GDM1 (cell line): ENCODE measurements at regions not wholly inside any gene's neighbourhood (a gene's known extent, or its start where the extent isn't known, plus 50 kb on each side); places are given as distances from the start of the nearest gene placed in this dataset.
"Not testable (repeated sequence)": the region's sequence is repeated elsewhere in the genome, so short reads cannot be mapped to it uniquely, and the experiment has no call there.

ENCODE experiments used
- DNase-seq: peaks from one replicate; lab custom pipeline; 2025; lab: John Stamatoyannopoulos, UW

DNA sequence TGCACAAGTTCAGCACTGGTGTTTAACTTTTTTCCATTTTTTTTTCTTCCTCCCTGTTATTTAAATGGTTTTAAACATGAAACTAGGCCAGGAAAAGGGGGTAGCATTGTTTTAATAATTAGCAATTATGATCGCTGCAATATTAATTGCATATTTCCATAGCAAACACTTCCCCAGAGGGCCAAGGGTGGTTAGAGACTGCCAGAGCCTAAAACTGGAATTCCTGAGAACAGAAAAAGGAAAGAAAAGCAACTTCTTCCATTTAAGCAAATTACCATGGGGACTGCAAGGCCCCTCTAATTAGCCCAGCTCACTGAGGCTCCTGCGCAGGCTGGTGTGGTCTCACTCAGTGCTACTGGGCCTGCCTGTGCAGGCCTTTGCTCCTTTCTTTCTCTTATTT, 201.5 kb downstream of the SMAD2 start:
- DNase-seq: no peak

DNA sequence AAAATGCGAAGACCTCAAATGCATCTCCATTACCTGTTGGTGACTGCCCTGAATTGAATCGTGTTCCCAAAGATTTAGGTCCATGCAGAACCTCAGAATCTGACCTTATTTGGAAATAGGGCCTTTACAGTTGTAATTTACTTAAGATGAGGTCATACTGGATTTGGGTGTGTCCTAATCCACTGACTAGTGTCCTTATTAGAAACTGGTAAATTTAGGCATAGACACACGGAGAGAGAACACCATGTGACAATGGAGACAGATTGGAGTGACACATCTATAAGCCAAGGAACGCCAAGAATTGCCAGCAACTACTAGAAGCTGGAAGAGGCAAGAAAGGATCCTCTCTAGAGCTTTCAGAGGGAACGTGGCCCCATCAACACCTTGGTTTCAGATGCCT, 203.1 kb downstream of the SMAD2 start:
- DNase-seq: no peak

GRCh38 chr18:47726550-47726949, 203.9 kb downstream of the SMAD2 start:
- DNase-seq: no peak

GRCh38 chr18:47725656-47726055, 204.8 kb downstream of the SMAD2 start:
- DNase-seq: no peak

DNA sequence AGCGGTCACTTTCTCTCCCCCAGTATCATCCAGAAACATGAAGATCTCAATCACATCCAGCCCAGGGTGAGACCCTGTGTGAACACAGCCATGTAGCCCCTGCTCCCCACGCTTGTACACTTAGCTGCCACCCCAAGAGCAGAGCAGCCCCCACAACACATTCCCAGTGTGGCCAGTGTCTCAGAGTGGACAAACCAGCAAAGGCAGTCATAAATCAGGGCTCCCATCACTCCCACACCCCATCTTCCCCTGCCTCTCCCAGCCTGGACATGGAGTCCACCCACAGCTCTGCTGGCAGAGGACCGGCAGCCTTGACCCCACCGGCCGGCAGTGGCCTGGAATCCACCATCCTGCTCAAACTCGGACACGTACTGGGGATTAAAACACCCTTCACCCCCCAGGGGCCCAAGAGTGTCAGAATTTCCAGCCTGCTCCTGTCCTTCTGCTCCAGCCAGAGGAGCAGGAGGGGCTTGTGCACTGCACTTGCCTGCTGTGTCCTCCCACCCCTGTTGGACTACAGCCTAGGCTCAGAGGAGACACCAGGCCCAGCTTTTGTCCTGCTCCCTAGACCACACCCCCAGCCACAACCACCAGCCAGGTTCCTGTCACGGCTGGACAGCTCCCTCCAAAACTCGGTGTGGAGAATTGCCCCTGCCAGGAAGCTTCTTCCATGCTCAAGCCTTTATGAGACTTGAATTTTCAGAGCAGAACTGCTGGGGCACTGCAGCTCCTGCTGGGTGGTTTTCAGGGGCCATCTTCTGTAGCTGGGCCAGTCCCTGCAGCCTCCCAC, 206.1 kb downstream of the SMAD2 start:
- no peak for DNase-seq

DNA sequence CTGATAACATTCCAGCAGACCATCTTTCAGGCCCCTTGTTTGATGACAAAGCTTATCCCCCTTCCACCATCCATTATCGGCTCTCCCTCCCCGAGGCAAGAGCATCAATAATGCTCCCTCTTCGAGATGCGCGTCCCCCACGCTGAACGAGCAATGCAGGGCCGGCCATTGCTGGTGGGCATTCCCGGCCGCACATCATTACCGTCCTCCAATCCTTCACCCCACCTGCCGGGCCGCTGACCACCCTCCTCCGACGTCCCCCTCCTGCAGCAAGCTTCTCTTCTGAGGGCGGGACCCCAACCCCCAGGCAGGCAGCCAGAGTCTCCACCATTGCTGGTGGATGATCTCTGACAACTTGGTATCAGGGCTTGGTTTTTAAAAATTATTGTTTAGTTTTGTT, 208.6 kb downstream of the SMAD2 start:
- DNase-seq: no peak

DNA sequence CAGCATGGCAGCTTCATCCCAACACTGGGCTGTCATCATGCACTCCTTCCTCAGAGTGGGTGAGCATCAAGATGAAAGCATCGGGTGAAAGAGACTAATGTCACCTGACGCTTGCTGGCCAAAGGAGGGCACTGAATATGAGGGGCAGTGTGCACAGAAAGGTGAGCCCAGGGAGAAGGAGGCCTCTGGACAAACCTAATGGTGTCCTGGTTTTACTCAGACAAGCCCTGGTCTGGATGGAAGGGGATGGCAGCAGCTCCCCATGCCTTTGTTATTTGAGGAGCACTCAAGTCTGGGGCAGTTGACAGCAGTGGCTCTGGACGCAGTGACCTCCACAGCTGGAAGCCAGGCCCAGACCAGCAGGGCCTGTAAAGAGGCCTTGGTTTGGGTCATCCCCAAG, 209.7 kb downstream of the SMAD2 start:
- DNase-seq: no peak

- DNase-seq: no peak
Measured at GRCh38 chr18:47719096-47719780, 211.2 kb downstream of the SMAD2 start.

- DNase-seq: no peak
Measured at GRCh38 chr18:47718646-47719045, 211.8 kb downstream of the SMAD2 start.

- DNase-seq: no peak
Measured at GRCh38 chr18:47717257-47717656, 213.2 kb downstream of the SMAD2 start.

GRCh38 chr18:47716632-47717185, 213.8 kb downstream of the SMAD2 start:
- DNase-seq: no peak

DNA sequence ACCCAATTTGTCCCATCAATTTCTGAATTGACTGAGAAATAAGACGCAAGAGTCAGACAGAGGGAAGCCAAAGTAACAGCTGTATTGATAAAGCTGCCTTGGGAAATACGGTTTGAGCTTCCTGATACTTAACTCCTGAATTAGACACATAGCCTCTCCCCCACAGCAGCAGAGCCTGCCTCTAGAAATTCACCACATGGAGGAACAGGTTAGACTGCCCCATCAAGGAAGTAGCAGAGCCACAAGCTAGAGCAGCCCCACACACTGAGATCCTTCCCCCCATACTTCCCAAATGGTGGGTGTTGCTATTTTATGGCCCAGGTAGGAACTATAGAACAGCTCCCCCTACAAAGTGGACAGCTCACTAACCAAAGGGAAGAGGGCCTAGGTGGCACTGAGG, 220.0 kb downstream of the SMAD2 start:
- DNase-seq: no peak

DNA sequence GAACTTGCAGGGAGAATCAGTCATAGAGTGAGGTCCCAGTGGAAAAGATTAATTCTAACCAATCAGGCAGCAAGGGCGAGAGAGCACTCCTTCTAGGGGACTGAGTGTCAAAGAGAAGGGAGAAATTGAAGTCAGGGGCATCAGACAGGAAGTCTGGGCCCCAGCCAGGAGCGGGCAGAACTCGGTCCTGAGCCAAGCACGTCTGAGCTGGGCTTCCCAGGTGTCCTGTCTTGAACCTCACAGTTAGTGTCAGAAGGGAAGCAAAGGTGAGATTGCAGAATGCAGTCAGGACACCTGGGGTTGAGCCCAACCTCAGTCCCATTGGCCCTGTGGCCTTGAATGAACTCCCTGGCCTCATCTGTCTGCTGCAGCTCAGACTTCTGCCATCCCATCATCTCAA, 220.9 kb downstream of the SMAD2 start:
- DNase-seq: no peak

DNA sequence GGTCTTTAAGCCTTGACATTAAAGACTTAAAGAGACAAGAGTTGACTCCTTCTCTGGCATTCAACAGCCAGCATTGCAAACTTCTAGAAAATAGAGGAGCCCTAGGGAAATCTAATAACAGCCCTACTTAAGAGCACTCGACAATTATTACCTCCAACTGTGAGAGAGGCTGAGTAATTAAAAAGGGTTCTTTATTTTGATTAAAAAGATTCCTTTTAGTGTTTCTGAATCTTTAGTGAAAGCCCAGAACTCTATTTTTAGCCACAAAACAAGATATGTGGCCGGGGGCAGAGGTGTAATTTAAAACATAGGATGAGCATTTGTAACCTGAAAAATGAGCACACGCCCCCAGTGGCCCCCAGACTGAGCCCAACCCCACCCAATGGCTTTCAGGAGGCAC, 222.3 kb downstream of the SMAD2 start:
- DNase-seq: no peak

DNA sequence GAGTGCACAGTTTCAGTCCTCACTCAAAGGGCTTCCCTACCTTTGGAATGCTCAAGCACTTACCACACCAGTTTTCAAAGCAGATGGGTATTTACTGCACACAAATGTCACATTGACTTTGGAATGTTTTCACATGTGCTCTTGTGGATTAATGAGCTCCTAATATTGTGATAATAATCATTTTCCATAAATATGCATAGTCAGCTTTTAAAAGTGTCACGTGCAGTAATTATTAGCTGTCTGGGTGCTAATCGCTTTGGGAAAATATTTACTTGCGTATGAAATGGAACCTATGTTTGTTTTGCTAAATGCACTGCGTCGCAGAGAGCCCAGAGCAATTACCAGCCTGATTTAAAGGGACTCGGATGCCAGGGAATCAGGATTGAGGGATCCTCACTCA, 229.3 kb downstream of the SMAD2 start:
- DNase-seq: no peak

DNA sequence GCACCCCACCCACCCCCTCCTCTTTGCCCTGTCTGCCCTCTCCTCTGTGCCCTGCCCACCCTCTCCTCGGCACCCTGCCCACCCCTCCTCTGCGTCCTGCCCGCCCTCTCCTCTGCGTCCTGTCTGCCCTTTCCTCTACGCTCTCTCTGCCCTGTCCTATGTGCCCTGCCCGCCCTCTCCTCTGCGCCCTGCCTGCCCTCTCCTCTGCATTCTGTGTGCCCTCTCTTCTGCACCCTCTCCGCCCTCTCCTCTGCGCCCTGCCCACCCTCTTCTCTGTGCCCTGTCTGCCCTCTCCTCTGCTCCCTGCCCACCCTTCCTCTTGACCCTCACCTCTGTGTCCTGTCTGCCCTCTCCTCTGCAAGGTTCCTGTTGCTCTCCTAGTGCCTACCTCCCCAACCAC, 233.6 kb downstream of the SMAD2 start:
- no peak for DNase-seq

DNA sequence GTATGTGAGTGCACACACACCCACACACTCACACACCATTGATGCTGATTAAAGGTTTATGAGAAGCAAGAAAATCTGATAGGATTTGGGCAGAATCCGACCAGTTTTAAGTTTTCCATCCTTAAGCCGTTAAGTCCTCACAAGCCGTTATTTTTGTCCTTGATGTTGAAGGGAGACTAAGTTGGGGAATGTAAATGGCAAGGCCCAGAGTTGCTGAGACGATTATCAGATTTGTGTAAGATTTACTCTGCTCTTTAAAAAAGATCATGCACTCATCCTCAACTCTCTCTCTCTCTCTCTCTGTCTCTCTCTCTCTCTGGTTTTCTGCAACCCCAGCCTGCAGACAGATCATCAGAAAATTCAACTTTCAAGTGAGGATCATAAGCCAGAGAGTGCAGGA, 238.8 kb downstream of the SMAD2 start:
- no peak for DNase-seq

GRCh38 chr18:47690778-47691177, 239.7 kb downstream of the SMAD2 start:
- DNase-seq: not testable (repeated sequence)

GRCh38 chr18:47689371-47689770, 241.1 kb downstream of the SMAD2 start:
- no peak for DNase-seq

DNA sequence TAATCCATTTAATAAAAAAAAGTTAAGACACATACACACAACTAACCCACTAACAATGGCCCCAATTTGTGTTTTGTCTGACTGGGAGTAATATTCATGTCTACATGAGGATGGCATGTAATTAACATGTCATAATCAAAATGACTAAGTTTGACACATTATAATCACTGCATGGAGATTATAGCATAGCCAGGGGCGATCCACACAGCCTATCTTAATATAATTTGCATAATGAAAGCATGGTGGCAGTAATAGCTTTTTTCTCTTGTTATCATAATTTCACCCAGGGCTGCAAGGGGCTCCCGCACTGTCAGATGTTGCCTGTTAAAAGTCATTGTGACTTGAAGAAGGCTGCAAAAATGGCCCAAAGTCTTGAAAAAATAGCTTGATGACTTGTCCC, 243.7 kb downstream of the SMAD2 start:
- DNase-seq: no peak

DNA sequence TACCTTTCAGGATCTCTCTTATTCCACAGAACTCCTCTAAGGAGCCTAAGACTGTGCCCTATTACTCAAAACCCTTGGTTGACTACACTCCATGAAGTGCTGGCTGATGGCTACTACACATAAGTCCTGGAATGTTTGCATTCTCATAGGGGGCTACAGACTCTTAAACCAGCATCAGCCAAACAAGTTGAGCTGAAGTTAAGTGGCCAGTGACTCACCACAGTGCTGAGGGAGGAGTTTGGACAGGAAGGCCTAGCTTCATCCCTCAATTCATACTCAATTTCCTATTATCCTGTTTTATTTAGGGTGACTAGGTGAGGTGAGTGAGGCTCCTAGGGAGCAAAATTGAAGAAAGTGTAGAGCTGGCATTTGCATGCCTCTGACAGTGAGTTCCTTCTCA, 246.7 kb downstream of the SMAD2 start:
- no peak for DNase-seq

GRCh38 chr18:47682876-47683275, 247.6 kb downstream of the SMAD2 start:
- no peak for DNase-seq

DNA sequence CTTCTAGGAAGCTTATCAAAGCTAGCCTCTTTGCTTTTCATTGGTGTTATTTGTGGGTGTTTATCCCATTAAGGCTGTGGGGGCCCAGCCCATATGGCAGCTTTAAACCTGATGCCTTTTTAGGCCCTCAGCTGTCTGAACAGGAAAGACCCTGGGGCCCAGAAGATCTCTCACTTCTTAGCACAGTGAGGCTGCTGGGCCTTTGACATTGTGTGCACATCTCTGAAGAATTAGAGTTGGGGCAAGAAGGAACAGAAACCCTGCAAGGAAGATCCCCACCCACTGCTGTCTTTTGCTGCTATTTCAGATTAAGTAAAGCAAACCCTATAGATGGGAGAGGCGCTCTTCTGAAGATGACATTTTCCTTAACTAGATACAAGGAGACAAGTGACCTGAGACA, 250.0 kb downstream of the SMAD2 start:
- DNase-seq: no peak

DNA sequence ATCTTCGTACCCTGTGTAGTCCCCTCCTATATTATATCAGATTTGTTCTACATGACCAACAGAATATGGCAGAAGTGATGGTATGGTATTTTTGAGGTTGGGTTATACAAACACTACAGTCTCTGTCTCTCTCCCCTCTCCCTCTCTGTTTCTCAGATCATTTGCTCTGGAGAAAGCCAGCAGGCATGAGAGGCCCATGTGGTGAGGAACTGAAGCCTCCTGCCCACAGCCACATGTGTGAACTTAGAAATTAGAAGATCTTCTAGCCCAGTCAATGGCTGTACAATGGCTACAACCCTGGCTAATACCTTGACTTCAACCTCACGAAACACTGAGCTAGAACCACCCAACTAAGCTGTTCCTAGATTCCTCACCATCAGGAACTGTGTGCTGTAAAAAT, 250.6 kb downstream of the SMAD2 start:
- no peak for DNase-seq
